ENCODE measurements at regions not wholly inside any gene's neighbourhood (a gene's known extent, or its start where the extent isn't known, plus 50 kb on each side); places are given as distances from the start of the nearest gene placed in this dataset.

DNA sequence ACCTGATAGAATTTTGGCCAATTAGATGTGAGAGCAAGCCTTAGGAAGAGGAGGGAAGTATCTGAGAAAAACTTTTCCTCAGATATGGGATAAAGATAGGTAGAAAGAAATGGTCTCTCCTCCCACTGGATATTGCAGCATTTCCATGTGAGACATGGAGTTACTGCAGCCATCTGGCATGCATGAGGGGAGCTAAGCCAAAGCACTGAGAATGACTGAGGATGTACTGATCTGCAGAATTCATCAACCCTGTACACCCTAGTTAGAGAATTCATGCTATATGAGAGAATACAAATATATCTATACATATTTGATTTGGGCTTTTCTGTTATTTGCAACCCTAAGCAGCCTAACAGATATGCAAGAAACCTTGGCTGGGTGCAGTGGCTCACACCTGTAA, 52.5 kb upstream of the RPL34 start:
- DNase-seq (ENCODE audit: low read depth) = no peak

DNA sequence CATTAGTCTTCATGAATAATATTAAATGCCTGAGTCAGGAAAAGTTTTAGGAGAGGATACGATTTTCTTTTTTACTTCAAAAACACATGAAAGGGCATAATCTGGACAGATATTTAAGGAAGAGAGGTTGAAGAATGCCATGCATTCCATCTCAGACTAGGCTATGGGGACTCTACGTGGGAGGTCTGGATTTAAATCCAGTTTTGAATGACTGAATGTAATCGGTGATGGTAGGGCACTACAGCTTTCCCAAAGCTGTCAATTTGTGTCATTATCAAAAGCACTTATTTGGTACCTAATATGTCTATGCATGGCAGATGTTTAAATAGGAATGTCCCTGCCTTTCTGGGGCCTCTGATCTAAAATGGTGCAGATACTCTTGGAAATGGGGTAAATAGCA, 59.3 kb upstream of the RPL34 start:
- DNase-seq (ENCODE audit: low read depth) = no peak

DNA sequence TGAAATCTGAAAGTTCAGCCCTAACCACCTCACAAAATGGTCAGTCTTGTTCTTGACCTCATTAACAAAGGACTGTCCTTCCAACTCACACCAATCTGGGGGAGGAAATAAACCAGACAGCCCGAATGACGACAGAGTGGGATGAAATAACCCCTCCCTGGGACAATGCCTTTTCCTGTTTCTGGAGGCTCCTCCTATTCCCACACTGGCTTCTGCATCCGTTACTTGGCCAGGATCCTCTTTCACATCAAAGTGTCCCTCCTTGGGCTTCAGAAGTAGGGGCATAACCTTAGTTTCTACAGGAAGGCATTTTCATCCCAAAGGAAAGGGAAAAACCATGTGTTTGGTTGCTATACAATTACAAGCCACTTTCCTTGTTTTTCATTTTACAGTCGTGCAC, 59.8 kb upstream of the RPL34 start:
- DNase-seq (ENCODE audit: low read depth) = no peak

DNA sequence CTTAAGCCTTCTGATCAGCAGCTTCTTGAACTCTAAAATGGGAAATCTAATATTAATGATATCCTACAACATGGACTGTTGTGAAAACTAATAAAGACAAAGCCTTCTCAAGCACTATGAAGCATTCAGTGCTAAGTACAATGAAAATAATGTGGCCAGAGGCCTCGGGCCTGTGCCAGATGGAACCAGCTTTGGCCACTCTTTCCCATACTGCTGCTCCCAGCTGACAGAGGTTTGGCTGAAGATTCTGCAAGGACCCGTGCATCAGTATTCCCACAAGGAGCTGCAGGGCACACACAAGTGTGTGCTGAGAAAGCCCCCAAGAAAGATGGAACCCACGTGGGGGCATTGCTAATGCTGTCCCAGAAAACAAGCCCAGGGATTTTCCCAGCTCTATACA, 60.5 kb upstream of the RPL34 start:
- no peak for DNase-seq (ENCODE audit: low read depth)

DNA sequence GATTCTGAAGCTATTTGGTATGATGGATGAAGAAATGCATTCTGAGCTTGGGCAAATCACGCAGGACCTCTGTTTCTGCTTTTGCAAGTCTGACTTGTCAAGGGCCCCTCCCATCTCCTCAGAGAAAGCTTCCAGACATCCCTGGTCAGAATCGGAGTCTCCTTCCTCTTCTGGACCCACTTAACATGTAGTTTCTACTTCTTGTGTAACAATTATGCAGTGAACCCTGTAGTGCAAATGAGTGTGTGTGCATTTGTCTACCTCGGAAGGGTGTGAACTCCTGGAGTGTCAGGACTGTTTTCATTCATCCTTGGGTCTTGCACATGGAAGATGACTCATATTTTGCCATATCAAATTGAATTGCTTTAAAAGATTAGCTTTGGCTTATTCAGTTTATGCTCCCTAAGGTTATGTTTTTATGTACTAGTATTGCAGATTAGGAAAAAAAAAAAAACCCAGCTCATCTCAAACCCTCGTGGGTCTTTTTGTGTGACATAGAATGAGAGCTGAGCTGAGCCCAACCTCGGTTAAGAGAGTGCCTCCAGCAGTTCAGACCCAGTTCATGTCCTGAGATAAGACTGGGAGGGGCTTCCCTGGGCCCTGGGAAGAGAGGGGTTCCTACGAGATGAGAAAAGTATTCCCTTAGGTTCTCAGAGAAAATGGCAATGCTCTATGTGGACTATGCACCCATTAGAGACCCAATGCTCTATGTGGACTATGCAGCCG, 61.1 kb upstream of the RPL34 start:
- no peak for DNase-seq (ENCODE audit: low read depth)

GRCh38 chr4:108556588-108557200, 63.7 kb upstream of the RPL34 start:
- DNase-seq (ENCODE audit: low read depth) = no peak

DNA sequence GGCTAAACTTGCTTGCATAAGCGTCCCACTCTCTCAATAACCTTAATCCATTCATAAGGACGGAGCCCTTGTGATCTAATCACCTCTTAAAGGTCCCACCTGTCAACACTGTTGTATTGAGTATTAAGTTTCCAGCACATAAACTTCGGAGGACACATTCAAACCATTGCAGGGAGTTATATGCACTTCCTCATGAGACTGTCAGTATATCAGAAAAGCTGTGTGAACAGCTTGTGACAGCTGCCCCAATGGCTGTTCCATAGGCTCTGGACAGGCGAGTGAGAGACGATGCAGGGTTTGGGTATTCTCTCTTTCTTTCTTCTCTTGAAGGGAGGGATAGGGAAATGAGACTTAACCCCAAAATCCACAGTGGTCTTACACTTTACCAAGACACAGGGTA, 64.2 kb upstream of the RPL34 start:
- no peak for DNase-seq (ENCODE audit: low read depth)

GRCh38 chr4:108555701-108556100, 64.7 kb upstream of the RPL34 start:
- no peak for DNase-seq (ENCODE audit: low read depth)

DNA sequence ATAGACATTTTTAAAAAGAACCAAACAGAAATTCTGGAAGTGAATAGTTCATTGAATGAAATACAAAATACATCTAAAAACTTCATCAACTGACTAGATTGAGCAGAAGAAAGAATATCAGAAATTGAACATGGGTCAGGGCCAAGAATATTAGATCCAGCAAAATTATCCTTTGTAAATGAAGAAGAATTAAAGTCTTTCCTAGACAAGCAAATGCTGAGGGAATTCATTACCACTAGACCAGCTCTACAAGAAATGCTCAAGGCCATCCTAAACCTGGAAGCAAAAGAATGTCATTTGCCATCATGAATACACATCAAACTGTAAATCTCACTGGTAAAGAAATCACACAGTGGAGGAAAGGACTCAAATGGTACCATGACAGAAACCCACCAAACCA, 72.7 kb upstream of the RPL34 start:
- no peak for DNase-seq (ENCODE audit: low read depth)

GRCh38 chr4:108546728-108547127, 73.6 kb upstream of the RPL34 start:
- DNase-seq (ENCODE audit: low read depth) = no peak

- no peak for DNase-seq (ENCODE audit: low read depth)
Measured at GRCh38 chr4:108544481-108544880, 75.9 kb upstream of the RPL34 start.

DNA sequence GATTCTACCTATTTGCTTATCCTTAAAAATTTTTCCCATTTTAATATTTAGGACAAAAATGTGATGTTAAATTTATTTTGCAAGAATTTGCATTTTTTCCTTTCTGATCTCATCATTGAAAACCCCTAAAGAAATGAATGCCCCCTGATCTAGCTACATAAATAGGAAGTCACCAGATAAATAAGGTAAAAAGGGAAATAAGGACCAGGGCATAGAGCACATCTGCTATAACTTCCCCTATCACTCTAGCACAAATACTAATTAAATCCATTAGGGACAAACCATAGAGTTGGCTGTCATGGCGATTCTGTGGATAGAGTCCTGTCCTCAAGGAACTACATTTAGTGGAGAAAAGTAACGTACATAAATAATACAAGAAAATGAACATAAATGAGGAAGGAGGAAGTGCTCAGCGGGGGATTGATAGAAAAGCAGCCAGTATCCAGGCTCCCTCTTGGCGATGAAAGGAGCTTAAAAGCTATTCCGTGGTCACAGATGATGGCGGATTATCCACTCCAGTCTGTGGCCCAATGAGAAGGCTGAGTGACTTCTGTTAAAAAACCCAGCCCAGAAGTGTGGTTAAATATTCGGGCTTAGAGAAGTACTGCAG, 76.9 kb upstream of the RPL34 start:
- no peak for DNase-seq (ENCODE audit: low read depth)

- DNase-seq (ENCODE audit: low read depth) = no peak
Measured at GRCh38 chr4:108540536-108540935, 79.8 kb upstream of the RPL34 start.

- no peak for DNase-seq (ENCODE audit: low read depth)
Measured at GRCh38 chr4:108536577-108536976, 83.8 kb upstream of the RPL34 start.

- no peak for DNase-seq (ENCODE audit: low read depth)
Measured at GRCh38 chr4:108535757-108536156, 84.6 kb upstream of the RPL34 start.

DNA sequence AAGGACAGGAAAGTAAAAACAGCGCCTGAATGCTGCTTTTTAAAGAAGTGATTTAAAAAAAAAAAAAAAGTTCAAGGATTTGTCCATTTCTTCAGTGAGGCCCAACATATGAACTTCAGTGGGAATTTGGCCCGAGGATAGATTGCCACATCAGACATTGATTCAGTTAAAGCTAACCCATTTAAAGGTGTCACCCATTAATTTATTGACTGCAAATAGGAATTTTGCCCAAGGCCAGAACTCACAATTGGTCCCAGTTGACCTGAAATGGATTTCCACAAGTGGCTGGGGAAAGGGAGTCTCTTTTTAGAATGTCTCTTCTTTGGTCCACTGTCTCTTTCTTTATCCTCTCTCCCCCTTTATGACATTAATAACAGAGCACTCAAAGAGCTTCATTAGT, 86.5 kb upstream of the RPL34 start:
- no peak for DNase-seq (ENCODE audit: low read depth)

DNA sequence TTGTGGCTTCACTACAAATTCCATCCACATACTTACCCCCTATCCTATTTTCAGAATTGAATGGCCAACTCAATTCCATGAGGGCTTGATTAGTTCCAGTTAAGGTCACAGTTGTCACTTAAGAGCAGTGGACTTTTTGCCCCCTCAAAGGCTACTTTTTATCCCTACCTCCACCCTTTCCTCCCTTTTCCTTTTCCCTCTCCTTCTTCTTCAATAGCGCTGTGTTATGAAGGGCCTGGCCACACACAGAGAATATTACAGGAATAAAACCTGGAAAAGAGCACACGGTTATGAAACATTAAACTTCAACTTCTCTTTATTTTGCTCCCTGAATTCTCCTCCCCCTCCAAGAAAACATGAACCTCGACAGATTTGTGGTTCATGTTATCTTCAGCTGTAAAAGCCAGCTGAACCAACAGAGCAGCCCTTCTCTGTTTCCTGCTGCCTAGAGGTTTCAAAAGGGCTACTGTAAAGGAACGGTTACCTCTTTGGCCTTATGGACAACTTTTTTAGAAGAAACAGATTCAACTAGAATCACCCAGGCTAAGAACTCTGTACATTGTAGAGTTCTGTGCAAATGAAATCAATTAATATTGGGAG, 87.0 kb upstream of the RPL34 start:
- no peak for DNase-seq (ENCODE audit: low read depth)

GRCh38 chr4:108532738-108533137, 87.6 kb upstream of the RPL34 start:
- no peak for DNase-seq (ENCODE audit: low read depth)

DNA sequence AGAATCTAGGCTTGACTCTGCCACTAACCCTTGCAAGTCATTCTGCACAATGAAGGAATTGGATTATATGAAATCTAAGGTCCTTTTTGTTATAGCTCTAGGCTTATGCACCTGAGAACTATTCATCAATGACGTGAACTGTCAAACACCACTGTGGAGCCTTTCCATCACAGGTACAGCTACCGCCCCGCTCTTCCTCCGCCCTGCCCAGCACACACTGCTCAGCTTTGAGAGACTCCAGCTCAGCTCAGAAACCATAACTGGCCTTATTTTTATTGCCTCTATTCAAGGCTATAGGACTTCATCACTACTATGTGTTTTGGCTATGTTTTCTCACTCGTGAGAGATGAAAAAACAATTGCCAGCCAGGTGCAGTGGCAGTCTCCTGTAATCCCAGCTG, 88.2 kb upstream of the RPL34 start:
- no peak for DNase-seq (ENCODE audit: low read depth)

GRCh38 chr4:108531461-108531860, 88.9 kb upstream of the RPL34 start:
- no peak for DNase-seq (ENCODE audit: low read depth)

DNA sequence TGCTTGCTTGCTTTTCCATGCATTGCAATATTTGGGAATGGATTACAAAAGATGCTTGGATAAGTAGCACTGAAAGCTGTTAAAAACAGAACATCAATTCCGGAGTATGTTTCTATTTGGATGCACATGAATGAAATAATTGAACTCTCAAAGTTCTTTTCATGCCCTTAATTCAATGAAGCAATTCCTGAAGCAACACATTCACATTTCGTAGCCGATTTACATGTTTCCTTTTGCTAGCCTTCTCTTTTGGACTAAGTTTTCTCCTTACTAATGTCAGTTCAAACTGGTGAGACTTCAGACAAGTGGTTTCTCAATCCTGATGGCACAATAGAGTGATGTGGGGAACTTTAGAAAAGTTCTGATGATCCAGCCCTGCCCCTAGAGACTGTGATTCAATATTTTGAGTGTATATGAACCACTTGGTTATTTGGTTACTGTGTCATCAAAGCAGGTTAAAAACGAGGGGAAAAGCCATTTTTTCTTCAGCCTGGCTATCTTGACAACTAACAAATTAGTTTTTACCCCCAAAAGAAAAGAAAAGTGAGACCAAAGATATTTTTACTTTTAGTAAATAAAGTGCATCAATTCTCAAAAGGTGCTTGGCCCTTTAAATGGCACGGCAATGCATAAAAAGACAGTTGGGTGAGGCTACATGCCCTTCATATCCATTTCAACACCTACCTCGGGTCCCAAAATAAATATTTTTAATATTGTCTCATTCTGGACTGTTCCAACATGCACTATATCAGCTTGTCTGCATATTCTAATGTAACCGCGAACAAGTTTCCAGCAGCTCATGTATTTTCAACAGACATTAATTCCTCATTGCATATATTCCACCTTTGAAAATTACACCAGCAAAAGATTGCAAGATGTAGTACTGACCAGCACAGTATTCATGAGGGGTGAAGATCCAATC, 90.1 kb upstream of the RPL34 start:
- DNase-seq (ENCODE audit: low read depth) = no peak

GRCh38 chr4:108529102-108529501, 91.3 kb upstream of the RPL34 start:
- no peak for DNase-seq (ENCODE audit: low read depth)
